ENCODE measurements at regions not wholly inside any gene's neighbourhood (a gene's known extent, or its start where the extent isn't known, plus 50 kb on each side); places are given as distances from the start of the nearest gene placed in this dataset.
"Not testable (repeated sequence)": the region's sequence is repeated elsewhere in the genome, so short reads cannot be mapped to it uniquely, and the experiment has no call there.

- no peak for DNase-seq
Measured at GRCh38 chr4:123682931-123683330, 286.3 kb downstream of the SPRY1 start.

DNA sequence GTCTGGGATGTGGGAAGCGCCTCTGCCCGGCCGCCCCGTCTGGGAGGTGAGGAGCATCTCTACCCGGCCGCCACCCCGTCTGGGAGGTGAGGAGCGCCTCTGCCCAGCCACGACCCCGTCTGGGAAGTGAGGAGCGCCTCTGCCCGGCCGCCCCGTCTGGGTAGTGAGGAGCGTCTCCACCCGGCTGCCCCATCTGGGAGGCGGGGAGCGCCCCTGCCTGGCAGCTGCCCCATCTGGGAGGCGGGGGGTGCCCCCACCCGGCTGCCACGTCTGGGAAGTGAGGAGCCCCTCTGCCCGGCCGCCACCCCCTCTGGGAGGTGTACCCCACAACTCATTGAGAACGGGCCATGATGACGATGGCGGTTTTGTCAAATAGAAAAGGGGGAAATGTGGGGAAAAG is 288.3 kb downstream of the SPRY1 start:
- not testable (repeated sequence) for DNase-seq

DNA sequence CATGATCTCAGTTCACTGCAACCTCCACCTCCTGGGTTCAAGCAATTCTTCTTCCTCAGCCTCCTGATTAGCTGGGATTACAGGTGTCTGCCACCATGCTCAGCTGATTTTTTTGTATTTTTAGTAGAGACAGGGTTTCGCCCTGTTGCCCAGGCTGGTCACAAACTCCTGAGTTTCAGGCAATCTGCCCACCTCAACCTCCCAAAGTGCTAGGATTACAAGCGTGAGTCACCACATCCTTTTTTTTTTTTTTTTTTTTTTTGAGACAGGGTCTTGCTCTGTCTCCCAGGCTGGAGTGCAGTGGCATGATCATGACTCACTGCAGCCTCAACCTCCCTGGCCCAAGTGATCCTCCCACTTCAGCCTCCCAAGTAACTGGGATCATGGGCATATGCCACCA is 298.9 kb downstream of the SPRY1 start:
- DNase-seq, result not testable (repeated sequence)

DNA sequence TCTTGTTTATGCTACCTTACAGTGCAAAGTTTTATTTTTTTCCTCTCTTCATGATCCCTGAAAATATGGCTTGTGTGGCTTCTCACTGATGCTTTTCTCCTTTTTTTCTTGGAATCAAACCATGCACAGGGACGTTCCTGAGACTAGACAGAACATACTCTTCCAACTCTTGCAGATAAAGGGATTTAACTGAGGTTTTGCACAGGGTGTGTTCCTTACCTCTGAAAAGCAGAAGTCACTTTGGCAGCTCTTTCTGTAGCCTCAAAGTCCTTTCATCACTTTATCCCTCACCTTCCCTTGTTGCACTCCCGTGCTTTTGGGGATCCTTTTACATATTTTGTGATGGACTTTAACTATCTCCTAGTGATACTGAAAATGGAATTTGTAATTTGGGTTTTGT is 300.1 kb downstream of the SPRY1 start:
- no peak for DNase-seq

GRCh38 chr4:123698556-123698955 is 302.0 kb downstream of the SPRY1 start:
- no peak for DNase-seq

GRCh38 chr4:123699880-123700771 is 303.5 kb downstream of the SPRY1 start:
- no peak for DNase-seq

DNA sequence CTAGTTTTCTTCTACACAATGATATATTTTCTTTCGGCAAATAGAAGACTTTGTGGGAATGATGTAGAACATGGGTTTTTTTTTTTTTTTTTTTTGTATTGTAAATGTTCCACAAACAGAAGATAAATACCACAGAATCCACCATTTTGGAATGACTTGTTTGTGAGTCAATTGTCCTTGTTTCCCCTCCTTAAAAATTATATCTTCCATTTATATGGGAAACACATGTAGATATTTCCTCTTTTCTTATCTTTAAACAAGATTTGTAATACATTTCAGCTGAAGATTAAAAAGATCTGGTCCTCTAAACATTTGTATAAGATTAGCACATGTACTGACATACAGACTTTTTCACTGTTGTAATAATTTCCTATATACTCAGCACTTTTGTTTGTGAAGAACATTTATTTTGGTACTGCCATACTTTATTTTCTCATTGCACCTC is 304.6 kb downstream of the SPRY1 start:
- DNase-seq, result no peak

GRCh38 chr4:123705419-123705818 is 308.8 kb downstream of the SPRY1 start:
- DNase-seq, result no peak

GRCh38 chr4:123706973-123707372 is 310.4 kb downstream of the SPRY1 start:
- no peak for DNase-seq

GRCh38 chr4:123708902-123709301 is 312.3 kb downstream of the SPRY1 start:
- no peak for DNase-seq

DNA sequence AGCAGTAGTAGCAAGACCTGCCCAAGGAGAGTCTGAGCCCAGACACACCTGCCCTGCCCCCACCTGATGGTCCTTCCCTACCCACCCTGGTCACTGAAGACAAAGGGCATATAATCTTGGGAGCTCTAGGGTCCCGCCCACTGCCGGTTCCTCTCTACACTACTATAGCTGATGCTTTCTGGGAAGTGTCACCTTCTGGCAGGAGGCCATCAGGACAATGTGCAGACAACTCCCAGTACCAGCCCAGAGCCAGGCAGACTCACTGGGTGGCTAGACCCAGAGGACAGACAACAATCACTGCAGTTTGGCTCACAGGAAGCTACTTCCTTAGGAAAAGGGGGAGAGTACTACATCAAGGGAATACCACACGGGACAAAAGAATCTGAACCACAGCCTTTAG is 312.7 kb downstream of the SPRY1 start:
- DNase-seq, result no peak

DNA sequence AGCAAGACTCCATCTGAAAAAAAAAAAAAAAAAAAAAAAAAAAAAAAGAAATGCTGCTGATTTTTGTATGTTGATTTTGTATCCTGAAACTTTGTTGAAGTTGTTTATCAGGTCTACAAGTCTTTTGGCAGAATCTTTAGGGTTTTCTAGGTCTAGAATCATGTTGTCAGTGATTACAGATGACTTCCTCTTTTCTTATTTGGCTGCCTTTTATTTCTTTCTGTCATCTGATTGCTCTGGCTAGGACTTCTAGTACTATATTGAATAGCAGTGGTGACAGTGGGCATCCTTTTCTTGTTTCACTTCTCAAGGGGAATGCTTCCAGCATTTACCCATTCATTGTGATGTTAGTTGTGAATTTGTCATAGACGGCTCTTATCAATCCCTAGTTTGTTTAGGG is 334.4 kb downstream of the SPRY1 start:
- DNase-seq, result no peak

DNA sequence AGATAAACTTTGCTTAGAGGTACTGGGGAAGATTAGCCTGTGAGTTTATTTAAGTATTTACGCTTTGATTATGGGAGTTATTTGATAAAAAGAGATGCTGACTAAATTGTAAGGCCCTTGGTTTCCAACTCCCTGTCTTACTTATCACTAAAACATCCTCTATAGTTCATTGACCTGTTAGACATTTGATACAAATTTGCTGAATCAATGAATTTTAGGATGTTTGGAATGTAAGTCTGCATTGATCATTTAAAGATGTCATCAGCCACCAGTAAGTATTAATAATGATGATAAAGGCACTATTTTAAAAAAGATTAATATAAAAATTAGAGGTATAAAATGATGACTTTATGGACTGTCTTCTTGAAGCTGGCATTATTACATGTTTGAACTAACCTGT is 340.6 kb downstream of the SPRY1 start:
- no peak for DNase-seq

DNA sequence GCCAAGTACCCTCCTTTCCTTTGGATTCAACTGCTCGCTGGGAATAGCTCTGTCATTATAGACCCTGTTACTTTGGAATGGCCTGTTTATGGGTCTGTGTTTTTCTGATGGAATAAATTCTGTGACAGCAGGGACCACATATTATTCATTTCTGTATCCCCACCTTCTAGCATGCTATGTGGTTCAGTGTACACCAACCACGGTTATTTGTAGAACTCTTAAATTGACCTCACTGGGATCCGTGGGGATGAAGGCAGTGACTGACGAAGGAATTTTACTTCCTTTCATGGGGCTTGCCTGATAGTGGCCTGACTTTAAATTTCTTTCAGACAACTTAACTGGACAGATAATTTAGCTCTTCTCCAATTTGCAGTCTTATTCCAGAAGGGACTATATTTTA is 343.2 kb downstream of the SPRY1 start:
- DNase-seq, result no peak

DNA sequence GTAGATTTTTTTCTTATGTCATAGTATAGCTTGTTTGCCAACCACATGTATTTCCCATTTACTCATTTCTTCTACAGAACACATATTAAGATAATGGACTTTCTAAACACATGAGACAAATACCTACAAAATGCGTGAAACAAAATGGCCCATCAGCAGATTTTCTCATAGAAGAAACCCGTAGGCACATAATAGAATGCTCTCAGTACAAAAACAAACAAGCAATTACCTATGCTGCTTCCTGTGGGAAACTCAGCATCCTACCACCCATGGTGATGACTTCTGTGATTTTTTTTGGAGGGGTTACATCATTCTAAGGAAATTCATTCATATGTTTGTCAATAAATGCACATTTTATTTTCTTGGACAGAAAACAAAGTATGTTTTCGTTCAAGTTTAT is 343.6 kb downstream of the SPRY1 start:
- no peak for DNase-seq

DNA sequence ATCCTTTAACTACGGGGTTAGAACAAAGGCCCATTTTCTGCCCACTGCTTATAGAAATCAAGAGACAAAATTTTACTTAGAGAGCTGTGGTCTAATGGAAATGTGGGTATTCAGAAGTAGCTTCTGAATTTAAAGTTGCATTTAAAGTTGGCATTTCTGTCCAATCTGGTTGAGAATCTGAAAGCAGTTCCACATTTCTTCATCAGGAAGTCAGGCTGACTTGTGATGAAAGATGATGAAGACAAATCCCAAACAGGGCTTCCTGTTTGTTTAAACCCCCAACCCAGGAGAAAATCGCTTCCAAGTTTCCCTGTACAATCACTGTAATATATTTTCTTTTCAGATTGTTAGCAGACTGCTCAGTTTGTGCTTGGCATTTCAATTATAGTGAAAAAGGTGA is 345.3 kb downstream of the SPRY1 start:
- DNase-seq, result no peak

GRCh38 chr4:123743848-123744247 is 347.3 kb downstream of the SPRY1 start:
- DNase-seq, result no peak

GRCh38 chr4:123744664-123745290 is 348.2 kb downstream of the SPRY1 start:
- no peak for DNase-seq

DNA sequence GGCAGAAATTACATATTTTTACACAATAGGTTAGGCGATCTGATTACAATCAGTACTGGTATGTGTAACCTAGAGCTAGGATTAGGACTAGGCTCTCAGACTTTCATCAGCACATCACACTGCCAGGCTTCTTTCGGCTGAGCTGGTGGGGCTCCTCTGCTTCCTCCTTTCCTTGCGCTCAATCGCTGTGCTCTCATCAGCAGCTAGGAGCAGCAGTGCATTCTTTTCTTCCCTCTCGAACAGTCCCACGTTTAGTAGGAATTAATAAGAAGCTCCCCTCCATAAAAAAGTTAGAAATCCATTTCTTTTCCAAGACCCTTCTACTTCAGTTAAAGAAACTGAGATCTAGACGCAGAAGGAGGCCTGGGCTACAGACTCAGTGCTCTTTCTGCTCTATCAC is 350.4 kb downstream of the SPRY1 start:
- DNase-seq, result no peak

GRCh38 chr4:123748806-123749205 is 352.2 kb downstream of the SPRY1 start:
- DNase-seq, result no peak

DNA sequence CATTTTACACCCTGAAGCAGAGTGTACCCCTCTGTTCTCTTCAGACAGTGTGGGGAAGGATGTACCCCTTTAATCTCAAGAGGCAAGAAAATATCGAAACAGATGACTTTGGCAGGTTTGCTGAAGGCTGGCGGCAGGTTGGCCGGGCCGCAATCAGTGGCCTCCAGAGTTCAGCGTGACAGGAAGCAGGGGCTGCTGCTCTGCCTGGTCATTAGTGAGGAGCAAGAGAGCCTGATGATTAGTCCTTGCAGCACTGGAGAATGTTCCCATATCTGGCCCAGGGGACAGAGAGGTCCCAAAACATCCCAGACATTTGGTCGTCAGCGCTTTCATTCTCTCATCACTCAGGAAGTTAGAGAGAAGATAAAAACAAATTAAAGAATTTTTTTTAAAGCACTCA is 352.8 kb downstream of the SPRY1 start:
- DNase-seq, result no peak

GRCh38 chr4:123750044-123750443 is 353.4 kb downstream of the SPRY1 start:
- no peak for DNase-seq

GRCh38 chr4:123755655-123756054 is 359.1 kb downstream of the SPRY1 start:
- DNase-seq, result no peak

DNA sequence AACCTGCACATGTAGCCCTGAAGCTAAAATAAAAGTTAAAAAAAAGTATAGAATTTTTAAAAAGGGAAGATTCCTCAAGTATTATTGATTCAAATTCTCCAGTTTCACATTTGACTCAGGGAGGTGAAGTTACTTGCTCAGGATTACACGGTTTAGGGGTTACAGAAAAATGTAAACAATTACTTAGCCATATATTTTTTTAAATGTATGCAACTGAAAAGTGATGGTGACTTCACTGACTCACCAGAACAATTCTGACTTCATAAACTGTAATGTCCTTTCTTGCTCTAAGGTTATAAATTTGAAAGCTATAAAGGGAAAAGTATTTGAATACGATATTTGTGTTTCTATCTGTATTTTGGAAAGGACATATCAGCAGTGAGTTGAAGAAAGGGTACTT is 371.2 kb downstream of the SPRY1 start:
- DNase-seq, result no peak

DNA sequence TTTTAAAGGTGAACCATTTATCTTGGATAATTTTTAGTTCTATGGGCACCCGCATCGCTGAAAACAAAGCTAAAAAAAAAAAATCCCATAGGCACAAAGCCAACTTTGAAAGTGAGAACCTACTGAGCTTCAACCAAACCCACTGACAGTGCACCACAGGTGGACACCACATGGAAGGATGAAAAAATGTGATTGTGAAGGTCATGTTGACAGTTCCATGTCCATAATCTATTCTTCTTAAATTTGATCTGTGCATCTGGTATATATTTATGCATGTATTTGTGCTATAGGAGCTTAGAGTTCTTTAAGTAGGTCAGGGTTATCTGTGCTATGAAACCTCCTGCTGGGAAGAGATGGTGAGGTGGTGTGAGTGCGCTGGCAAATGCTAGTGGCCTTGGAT is 374.3 kb downstream of the SPRY1 start:
- no peak for DNase-seq

Data from RPMI8226 (cell line).